GF-D8 (cell line): ENCODE measurements at regions not wholly inside any gene's neighbourhood (a gene's known extent, or its start where the extent isn't known, plus 50 kb on each side); places are given as distances from the start of the nearest gene placed in this dataset.

Experiments used
- DNase-seq: peaks from one replicate; lab custom pipeline; 2025; lab: John Stamatoyannopoulos, UW

- DNase-seq: no peak
Measured at GRCh38 chr2:12795851-12796250, 79.1 kb downstream of the TRIB2 start.

- DNase-seq: no peak
Measured at GRCh38 chr2:12796657-12797056, 79.9 kb downstream of the TRIB2 start.

- peak; percentile 6 for DNase-seq
Measured at GRCh38 chr2:12797815-12798214, 81.1 kb downstream of the TRIB2 start.

- DNase-seq: no peak
Measured at GRCh38 chr2:12803607-12804006, 86.9 kb downstream of the TRIB2 start.

- DNase-seq: no peak
Measured at GRCh38 chr2:12804091-12804856, 87.5 kb downstream of the TRIB2 start.

- no peak for DNase-seq
Measured at GRCh38 chr2:12805033-12805432, 88.3 kb downstream of the TRIB2 start.

GRCh38 chr2:12806549-12807242, 90.0 kb downstream of the TRIB2 start:
- DNase-seq: no peak

GRCh38 chr2:12807907-12808810, 91.4 kb downstream of the TRIB2 start:
- DNase-seq: no peak

GRCh38 chr2:12809526-12809925, 92.8 kb downstream of the TRIB2 start:
- no peak for DNase-seq

GRCh38 chr2:12811916-12812315, 95.2 kb downstream of the TRIB2 start:
- no peak for DNase-seq

- no peak for DNase-seq
Measured at GRCh38 chr2:12813166-12813565, 96.4 kb downstream of the TRIB2 start.

GRCh38 chr2:12816379-12817306, 99.9 kb downstream of the TRIB2 start:
- no peak for DNase-seq

GRCh38 chr2:12817870-12818269, 101.1 kb downstream of the TRIB2 start:
- no peak for DNase-seq

GRCh38 chr2:12818416-12819102, 101.8 kb downstream of the TRIB2 start:
- no peak for DNase-seq

GRCh38 chr2:12819103-12819475, 102.4 kb downstream of the TRIB2 start:
- peak; percentile 9 for DNase-seq

- peak; percentile 48 for DNase-seq
Measured at GRCh38 chr2:12819721-12820120, 103.0 kb downstream of the TRIB2 start.

GRCh38 chr2:12821656-12822055, 104.9 kb downstream of the TRIB2 start:
- DNase-seq: no peak

GRCh38 chr2:12824351-12824777, 107.6 kb downstream of the TRIB2 start:
- DNase-seq: no peak

- no peak for DNase-seq
Measured at GRCh38 chr2:12824778-12825379, 108.1 kb downstream of the TRIB2 start.

GRCh38 chr2:12826781-12827180, 110.0 kb downstream of the TRIB2 start:
- DNase-seq: no peak
